GM12874 (cell line): ENCODE measurements at regions not wholly inside any gene's neighbourhood (a gene's known extent, or its start where the extent isn't known, plus 50 kb on each side); places are given as distances from the start of the nearest gene placed in this dataset.

Source experiments
- CTCF ChIP-seq: IDR thresholded peaks from 2 replicates; pipeline ENCODE4 v1.5.1; 2011; ENCODE audit warnings: low read depth, mild to moderate bottlenecking, control low read depth, low read length, moderate library complexity; ENCODE audit not compliant: insufficient read depth

- TF ChIP-seq CTCF = no peak
Measured at GRCh38 chr5:174892742-174893141, 168.4 kb downstream of the MSX2 start.

DNA sequence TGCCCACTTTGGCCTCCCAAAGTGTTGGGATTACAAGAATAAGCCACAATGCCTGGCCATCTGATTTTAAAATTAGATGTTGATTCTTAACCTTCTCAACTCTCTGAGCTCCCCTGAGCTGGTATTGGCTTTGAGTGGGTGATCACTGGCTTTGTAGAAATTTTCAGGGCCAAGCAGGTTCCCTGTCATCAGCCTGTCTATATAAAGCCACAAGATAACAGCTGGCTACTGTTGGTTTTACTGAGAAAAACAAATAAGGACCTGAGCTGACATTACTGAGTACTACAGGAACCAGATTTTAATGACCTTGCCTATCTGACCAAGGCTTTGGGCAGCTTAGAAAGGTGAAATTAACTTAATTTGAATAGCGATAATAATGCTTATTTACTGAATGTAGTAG, 153.6 kb downstream of the MSX2 start:
- TF ChIP-seq CTCF = no peak

GRCh38 chr5:174872271-174872670, 147.9 kb downstream of the MSX2 start:
- no peak for TF ChIP-seq CTCF

DNA sequence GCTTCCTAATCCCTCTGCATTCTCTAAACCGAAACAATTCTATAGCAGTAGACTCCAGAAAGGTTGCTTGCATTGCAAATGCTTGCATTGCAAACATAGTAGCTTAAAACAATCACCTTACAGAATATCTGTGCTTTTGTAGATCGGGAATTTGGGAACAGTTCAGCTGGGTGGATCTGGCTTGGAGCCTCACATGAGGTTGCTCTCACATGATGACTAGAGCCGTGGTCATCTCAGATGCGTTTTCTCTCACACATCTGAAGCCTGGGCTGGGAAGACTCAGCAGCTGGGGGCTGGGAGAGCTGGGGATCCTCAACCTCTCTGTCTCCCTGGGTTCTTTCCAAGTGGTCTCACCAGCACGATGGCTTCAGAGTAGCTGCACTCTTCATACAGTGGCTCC, 127.8 kb downstream of the MSX2 start:
- no peak for TF ChIP-seq CTCF

DNA sequence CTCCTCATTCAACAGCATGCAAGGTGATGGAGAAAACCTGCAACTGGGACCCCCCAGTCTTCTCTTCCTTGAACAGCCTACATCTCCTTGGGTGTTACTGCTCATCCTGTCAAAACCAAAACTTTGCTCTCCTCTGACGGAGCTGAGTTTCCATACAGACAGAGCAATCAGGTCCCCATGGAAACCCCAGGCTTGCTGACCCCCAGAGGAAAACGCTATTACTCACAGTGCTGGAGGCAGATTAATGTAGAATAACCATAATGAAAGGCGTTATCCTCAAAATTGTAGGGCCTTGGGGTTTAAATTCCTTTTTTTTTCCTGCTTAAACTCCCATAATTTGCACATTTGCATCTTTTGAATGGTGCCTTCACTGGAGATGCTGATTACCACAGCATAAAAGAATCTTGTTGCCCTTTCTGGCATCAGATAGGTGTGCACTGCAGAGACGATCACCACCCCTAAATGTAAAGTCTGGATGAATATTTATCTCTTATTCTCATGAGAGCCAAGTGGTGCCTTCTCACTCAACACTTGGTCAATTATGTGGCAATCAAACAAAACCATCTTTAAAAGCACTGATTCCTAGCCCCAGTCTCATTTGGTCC, 126.3 kb downstream of the MSX2 start:
- TF ChIP-seq CTCF = no peak

GRCh38 chr5:174849426-174849825, 125.0 kb downstream of the MSX2 start:
- no peak for TF ChIP-seq CTCF

DNA sequence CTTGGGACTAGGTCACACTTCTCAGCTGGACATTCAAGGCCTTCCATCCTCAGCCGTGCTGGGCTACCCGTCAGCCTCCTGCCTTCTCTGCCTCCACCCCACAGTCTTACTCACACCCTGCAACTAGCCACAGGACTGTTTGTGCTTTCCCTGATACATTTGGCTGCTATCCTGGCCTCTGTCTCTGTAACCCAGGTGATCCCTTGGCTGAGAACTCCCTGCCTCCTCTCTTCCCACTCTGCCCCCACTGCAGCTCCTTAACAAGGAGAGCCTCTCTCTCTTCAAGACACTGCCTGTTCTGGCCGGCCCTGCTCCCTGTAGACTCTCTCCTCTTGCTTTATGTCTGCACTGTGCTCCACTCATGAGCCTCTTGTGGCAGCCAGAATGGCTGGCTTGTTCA, 120.6 kb downstream of the MSX2 start:
- no peak for TF ChIP-seq CTCF
